Astrocyte of the cerebellum (primary cell): ENCODE measurements at regions not wholly inside any gene's neighbourhood (a gene's known extent, or its start where the extent isn't known, plus 50 kb on each side); places are given as distances from the start of the nearest gene placed in this dataset.

Source experiments
- DNase-seq: peaks from one replicate; pipeline ENCODE4 v3.0.0-alpha.2; 2011; ENCODE audit warnings: low read depth
- H3K4me3 ChIP-seq: 2 replicates; pipeline ENCODE4 v1.5.1; 2011; ENCODE audit warnings: mild to moderate bottlenecking, low read depth, low read length, moderate library complexity
- in situ Hi-C: cut with HindIII; loops from 2 replicates; pipeline ENCODE4 v1.10.0; 2017; ENCODE audit warnings: low sequenced_read_pairs
- TF ChIP-seq, protein P1 (sequence below): IDR thresholded peaks from 2 replicates; pipeline ENCODE4 v1.5.1; 2012; ENCODE audit warnings: low read length, low read depth, moderate library complexity, mild to moderate bottlenecking; ENCODE audit errors: missing control alignments

DNA sequence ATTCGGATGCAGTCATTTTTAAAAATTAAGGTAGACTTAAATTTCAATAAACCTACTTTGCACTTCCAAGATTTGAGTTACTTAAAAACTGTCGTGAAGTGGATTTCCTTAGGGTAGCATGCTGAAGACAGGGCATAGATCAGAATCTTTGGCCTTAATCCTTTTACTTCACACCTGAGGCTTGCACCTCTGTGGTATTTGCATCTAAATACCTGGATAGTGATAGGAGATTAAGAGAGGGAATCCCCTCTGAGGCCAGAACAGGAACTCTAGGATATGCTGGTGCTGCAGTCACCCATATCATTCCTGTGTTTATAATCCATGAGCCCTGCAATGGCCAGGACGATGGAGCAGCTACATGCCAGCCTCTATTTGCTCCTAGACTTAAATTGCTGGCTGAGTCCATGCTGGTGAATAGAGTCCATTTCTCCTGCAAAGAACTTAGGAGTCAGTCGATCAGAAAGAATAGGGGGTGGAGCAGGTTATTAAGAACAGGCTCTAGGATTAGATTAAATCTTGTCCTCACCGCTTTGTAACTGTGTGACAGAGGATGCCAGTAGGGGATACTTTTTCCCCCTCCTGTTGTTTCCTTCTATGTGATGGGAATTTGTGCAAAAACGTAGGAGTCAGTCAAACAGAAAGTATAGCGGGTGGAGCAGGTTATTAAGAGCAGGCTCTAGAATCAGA, 333.6 kb downstream of the DUSP10 start:
- TF ChIP-seq, protein P1, sequence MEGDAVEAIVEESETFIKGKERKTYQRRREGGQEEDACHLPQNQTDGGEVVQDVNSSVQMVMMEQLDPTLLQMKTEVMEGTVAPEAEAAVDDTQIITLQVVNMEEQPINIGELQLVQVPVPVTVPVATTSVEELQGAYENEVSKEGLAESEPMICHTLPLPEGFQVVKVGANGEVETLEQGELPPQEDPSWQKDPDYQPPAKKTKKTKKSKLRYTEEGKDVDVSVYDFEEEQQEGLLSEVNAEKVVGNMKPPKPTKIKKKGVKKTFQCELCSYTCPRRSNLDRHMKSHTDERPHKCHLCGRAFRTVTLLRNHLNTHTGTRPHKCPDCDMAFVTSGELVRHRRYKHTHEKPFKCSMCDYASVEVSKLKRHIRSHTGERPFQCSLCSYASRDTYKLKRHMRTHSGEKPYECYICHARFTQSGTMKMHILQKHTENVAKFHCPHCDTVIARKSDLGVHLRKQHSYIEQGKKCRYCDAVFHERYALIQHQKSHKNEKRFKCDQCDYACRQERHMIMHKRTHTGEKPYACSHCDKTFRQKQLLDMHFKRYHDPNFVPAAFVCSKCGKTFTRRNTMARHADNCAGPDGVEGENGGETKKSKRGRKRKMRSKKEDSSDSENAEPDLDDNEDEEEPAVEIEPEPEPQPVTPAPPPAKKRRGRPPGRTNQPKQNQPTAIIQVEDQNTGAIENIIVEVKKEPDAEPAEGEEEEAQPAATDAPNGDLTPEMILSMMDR = no peak

DNA sequence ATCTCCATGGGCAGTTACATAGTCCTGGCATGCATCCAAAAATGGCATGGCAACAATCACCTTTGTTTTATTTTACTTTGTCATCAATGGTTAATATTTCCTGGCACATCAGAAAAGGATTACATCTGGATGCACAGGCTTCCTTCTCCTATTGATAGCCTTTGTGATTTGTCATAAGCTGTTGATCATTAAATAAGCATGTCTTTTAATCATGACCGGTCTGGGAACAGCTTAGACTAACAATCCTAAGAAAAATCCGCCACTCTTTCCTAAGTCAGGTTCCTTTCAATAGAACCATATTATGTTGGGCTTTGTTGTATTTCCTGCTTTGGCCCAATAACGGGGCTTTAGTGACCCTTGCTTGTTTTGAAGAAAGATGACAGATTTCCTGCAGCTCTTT, 330.6 kb downstream of the DUSP10 start:
- no peak overlapping the region for H3K4me3 ChIP-seq
- in situ Hi-C loops = no loop called here
- TF ChIP-seq, protein P1 = no peak
- DNase-seq = no peak

More for the DNA sequence above, 333.6 kb downstream of the DUSP10 start:
- H3K4me3 ChIP-seq = no peak overlapping the region
- in situ Hi-C loops = no loop called here
- no peak for DNase-seq

DNA sequence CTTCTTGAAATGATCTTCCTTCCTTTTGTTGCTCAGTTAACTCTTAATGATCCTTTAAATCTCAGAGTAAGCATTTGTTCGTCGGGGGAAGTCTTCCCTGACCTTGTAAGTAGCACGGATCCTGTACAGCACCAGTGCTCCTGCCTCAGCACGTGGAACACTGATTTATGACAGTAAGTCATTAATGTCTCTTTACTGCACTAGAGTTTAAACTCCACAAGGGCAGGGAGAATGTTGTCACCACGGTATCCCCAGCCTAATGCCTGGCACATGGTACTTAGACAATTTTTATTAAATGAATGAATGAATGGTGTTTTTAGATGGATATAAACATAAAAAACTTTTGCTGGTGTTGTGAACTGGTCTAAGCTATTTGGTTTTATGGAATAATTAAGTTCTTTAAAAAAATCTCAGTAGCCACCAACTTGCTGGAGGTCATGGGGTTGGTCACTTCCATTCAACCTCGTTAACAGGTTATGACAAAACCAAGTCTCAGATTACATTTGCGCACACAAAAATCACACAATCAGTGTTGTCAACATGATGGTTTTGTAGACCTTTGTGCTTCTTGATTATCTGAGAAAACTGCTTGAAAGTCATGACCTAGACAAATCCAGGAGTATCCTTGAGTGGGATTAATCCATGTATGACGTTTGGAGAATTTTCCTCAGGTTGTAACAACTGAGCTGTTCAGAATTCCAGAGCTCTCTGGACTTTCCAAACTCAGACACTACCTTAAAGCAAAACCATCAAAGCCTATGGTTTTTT, 326.9 kb downstream of the DUSP10 start:
- in situ Hi-C loops = no loop called here
- no peak overlapping the region for H3K4me3 ChIP-seq
- TF ChIP-seq, protein P1 = no peak
- DNase-seq = no peak

DNA sequence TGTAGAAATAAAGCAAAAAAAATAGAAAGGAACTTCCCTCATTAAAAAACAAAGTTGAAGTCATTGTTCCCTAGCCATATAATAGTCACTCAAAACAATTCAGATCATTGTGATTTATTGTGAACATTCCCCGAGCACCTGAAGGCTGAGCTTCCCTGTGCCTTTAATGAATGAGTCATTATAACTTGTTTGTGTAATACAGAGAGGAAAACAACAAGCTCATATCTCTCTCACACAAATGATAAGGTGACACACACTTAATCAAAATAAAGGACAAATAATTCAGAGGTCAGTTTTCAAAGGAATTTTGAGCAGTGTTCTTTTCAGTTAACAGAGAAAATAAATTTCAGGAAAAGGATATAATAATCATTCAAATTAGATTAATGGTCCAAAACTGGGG, 326.2 kb downstream of the DUSP10 start:
- H3K4me3 ChIP-seq = no peak overlapping the region
- TF ChIP-seq, protein P1 = no peak
- in situ Hi-C loops = no loop called here
- no peak for DNase-seq

DNA sequence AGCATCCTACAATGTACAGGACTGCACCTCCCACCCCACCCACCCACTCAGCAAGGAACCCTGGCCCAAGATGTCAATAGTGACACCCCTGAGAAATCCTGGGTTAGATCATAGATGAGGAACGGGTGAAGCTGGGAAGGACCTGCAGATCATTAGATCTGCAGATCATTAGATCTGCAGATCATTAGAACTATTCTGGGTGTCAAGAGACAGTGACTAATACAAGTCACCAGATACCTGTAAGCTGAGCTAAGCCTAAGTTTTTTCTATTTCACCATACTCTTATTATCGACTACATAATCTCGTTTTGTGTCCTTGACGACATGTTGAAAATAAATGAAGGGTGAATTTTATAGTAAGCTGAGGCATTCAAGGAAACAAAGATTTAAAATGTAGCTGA, 325.7 kb downstream of the DUSP10 start:
- no peak overlapping the region for H3K4me3 ChIP-seq
- TF ChIP-seq, protein P1 = no peak
- no peak for DNase-seq
- in situ Hi-C loops = no loop called here

DNA sequence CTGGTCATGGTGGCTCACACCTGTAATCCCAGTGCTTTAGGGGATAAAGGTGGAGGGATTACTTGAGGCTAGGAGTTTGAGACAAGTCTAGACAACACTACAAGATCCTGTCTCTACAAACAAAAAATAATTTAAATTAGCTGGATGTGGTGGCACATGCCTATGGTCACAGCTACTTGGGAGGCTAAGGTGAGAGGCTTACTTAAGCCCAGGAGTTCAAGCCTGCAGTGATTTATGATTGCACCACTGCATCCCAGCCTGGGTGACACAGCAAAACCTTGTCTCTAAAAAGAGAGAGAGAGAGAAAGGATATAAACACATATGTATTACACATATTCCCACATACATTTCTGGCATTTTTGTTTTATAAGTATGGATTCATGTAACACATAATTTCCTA, 325.2 kb downstream of the DUSP10 start:
- in situ Hi-C loops = no loop called here
- H3K4me3 ChIP-seq = no peak overlapping the region
- DNase-seq = no peak
- TF ChIP-seq, protein P1 = no peak
